ENCODE measurements at regions not wholly inside any gene's neighbourhood (a gene's known extent, or its start where the extent isn't known, plus 50 kb on each side); places are given as distances from the start of the nearest gene placed in this dataset.

GRCh38 chr4:178280362-178280761 is 838.1 kb upstream of the AGA start:
- TF ChIP-seq POLR2A (IDR thresholded peaks at IDR 0.05) (no peak), CTCF (IDR thresholded peaks at IDR 0.05 in 4 of 5, conservative IDR thresholded peaks at IDR 0.05 in 1 of 5) (no peak)

Data from gastrocnemius medialis (tissue), 4 donors.